ENCODE measurements at regions not wholly inside any gene's neighbourhood (a gene's known extent, or its start where the extent isn't known, plus 50 kb on each side); places are given as distances from the start of the nearest gene placed in this dataset.

DNA sequence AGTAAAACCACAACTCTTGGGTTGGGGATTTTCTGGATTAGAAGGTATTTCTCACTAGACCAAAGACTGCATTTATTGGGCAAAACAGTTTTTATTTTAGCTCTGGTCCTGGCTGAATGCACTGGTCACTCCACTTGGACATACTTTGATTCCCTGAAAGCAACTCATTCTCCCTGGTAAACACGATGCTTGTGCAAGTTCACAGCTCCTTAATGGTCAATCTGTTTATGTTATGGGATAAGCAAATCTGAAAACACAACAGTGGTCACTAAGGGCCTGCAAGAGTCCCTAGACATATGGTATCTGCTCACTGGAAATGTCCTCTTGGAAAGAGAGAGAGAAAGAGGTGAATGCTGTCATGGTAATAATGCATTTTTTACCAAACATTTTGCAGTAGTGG lies 559.8 kb downstream of the CDH26 start:
- no peak for ATAC-seq
- TF ChIP-seq ZFP30 (CRISPR knock-in tag; IDR thresholded peaks at IDR 0.05) (no peak), SNAI2 (CRISPR knock-in tag; IDR thresholded peaks at IDR 0.05) (no peak)
- TF ChIP-seq, protein P1, sequence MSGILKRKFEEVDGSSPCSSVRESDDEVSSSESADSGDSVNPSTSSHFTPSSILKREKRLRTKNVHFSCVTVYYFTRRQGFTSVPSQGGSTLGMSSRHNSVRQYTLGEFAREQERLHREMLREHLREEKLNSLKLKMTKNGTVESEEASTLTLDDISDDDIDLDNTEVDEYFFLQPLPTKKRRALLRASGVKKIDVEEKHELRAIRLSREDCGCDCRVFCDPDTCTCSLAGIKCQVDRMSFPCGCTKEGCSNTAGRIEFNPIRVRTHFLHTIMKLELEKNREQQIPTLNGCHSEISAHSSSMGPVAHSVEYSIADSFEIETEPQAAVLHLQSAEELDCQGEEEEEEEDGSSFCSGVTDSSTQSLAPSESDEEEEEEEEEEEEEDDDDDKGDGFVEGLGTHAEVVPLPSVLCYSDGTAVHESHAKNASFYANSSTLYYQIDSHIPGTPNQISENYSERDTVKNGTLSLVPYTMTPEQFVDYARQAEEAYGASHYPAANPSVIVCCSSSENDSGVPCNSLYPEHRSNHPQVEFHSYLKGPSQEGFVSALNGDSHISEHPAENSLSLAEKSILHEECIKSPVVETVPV (CRISPR knock-in tag; IDR thresholded peaks at IDR 0.05) = no peak
- TF ChIP-seq, protein P2, sequence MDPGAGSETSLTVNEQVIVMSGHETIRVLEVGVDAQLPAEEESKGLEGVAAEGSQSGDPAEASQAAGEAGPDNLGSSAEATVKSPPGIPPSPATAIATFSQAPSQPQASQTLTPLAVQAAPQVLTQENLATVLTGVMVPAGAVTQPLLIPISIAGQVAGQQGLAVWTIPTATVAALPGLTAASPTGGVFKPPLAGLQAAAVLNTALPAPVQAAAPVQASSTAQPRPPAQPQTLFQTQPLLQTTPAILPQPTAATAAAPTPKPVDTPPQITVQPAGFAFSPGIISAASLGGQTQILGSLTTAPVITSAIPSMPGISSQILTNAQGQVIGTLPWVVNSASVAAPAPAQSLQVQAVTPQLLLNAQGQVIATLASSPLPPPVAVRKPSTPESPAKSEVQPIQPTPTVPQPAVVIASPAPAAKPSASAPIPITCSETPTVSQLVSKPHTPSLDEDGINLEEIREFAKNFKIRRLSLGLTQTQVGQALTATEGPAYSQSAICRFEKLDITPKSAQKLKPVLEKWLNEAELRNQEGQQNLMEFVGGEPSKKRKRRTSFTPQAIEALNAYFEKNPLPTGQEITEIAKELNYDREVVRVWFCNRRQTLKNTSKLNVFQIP (CRISPR knock-in tag; IDR thresholded peaks at IDR 0.05; ENCODE audit: borderline replicate concordance, low read depth) = no peak

DNA sequence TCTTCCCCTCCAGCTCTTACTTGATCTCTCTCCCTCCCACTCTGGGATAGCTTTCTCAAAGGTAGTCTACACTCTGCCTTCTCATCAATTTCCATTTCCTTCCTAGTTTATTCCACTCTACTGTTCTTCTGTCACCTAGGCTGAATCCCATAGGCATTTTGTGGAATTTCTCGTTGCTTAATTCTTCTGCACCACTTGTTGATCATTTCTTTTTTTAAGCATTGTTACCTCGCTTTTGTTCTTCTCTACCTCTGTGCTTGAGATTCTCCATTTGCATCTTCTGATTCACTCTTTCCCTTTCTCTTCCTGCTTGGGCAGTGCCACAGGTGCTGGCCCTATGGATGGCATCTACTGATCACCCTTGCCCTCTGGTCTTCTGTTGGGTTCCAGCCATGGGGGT lies 567.2 kb downstream of the CDH26 start:
- no peak for ATAC-seq
- TF ChIP-seq ESRRG (CRISPR knock-in tag; IDR thresholded peaks at IDR 0.05) = no peak
- TF ChIP-seq, protein P3, sequence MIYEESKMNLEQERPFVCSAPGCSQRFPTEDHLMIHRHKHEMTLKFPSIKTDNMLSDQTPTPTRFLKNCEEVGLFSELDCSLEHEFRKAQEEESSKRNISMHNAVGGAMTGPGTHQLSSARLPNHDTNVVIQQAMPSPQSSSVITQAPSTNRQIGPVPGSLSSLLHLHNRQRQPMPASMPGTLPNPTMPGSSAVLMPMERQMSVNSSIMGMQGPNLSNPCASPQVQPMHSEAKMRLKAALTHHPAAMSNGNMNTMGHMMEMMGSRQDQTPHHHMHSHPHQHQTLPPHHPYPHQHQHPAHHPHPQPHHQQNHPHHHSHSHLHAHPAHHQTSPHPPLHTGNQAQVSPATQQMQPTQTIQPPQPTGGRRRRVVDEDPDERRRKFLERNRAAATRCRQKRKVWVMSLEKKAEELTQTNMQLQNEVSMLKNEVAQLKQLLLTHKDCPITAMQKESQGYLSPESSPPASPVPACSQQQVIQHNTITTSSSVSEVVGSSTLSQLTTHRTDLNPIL (CRISPR knock-in tag; IDR thresholded peaks at IDR 0.05; ENCODE audit: low read depth) = no peak
- TF ChIP-seq ZFP30 (CRISPR knock-in tag; IDR thresholded peaks at IDR 0.05) = no peak

DNA sequence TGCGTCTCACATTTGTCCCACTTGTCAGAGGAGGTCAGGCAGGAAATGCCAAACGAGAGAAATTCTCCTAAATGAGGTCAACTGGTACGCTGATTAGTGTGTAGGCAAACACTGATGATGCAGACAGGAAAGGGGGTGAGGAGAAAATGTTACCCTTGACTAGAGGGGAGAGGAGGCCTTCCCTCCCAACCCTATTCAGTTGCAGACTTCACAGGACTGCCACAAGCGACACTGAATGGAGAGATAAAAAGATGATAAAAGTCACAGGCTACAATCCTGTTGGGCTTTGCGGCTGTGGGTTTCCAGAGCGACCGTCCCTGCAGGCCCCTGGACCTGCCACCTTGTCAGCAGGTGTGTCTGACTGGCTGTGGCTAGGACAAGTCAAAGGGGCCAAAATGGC lies 569.4 kb downstream of the CDH26 start:
- ATAC-seq = no peak
- TF ChIP-seq SNAI2 (CRISPR knock-in tag; IDR thresholded peaks at IDR 0.05) (no peak), ESRRG (CRISPR knock-in tag; IDR thresholded peaks at IDR 0.05) (no peak)

DNA sequence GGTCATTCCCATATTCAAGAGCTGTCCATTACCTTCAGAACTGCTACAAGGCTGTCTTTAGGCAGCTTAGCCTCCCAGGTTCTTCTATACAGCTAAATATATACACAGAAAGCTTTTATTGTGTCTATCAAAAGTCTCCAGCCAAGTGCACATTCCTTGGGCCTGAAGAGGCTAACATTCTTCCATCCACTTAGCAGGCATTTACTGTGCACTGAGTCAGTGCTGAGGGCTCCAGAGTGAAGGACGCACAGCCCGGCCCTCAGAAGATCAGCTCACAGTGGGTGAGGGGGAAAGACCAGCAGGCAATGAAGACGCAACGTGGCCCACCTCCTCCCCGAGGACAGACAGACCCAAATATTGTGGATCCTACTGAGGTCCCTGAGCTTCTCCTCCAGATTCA lies 569.9 kb downstream of the CDH26 start:
- no peak for ATAC-seq
- TF ChIP-seq ISL1 (CRISPR knock-in tag; IDR thresholded peaks at IDR 0.05) (no peak), GLIS3 (CRISPR knock-in tag; IDR thresholded peaks at IDR 0.05) (no peak), ZNF565 (CRISPR knock-in tag; conservative IDR thresholded peaks at IDR 0.05; ENCODE audit: low read depth) (no peak), SNAI2 (CRISPR knock-in tag; IDR thresholded peaks at IDR 0.05) (no peak), OSR1 (CRISPR knock-in tag; IDR thresholded peaks at IDR 0.05) (no peak), CSDC2 (CRISPR knock-in tag; IDR thresholded peaks at IDR 0.05) (no peak), BACH2 (CRISPR knock-in tag; IDR thresholded peaks at IDR 0.05; ENCODE audit: borderline replicate concordance) (no peak), RARB (CRISPR knock-in tag; IDR thresholded peaks at IDR 0.05) (no peak)
- TF ChIP-seq, protein P2 (CRISPR knock-in tag; IDR thresholded peaks at IDR 0.05; ENCODE audit: borderline replicate concordance, low read depth) = no peak
- TF ChIP-seq, protein P3 (CRISPR knock-in tag; IDR thresholded peaks at IDR 0.05; ENCODE audit: low read depth) = no peak
- TF ChIP-seq, protein P4, sequence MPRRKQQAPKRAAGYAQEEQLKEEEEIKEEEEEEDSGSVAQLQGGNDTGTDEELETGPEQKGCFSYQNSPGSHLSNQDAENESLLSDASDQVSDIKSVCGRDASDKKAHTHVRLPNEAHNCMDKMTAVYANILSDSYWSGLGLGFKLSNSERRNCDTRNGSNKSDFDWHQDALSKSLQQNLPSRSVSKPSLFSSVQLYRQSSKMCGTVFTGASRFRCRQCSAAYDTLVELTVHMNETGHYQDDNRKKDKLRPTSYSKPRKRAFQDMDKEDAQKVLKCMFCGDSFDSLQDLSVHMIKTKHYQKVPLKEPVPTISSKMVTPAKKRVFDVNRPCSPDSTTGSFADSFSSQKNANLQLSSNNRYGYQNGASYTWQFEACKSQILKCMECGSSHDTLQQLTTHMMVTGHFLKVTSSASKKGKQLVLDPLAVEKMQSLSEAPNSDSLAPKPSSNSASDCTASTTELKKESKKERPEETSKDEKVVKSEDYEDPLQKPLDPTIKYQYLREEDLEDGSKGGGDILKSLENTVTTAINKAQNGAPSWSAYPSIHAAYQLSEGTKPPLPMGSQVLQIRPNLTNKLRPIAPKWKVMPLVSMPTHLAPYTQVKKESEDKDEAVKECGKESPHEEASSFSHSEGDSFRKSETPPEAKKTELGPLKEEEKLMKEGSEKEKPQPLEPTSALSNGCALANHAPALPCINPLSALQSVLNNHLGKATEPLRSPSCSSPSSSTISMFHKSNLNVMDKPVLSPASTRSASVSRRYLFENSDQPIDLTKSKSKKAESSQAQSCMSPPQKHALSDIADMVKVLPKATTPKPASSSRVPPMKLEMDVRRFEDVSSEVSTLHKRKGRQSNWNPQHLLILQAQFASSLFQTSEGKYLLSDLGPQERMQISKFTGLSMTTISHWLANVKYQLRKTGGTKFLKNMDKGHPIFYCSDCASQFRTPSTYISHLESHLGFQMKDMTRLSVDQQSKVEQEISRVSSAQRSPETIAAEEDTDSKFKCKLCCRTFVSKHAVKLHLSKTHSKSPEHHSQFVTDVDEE (CRISPR knock-in tag; IDR thresholded peaks at IDR 0.05) = no peak
- TF ChIP-seq, protein P5, sequence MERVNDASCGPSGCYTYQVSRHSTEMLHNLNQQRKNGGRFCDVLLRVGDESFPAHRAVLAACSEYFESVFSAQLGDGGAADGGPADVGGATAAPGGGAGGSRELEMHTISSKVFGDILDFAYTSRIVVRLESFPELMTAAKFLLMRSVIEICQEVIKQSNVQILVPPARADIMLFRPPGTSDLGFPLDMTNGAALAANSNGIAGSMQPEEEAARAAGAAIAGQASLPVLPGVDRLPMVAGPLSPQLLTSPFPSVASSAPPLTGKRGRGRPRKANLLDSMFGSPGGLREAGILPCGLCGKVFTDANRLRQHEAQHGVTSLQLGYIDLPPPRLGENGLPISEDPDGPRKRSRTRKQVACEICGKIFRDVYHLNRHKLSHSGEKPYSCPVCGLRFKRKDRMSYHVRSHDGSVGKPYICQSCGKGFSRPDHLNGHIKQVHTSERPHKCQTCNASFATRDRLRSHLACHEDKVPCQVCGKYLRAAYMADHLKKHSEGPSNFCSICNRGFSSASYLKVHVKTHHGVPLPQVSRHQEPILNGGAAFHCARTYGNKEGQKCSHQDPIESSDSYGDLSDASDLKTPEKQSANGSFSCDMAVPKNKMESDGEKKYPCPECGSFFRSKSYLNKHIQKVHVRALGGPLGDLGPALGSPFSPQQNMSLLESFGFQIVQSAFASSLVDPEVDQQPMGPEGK (CRISPR knock-in tag; IDR thresholded peaks at IDR 0.05; ENCODE audit: borderline replicate concordance) = no peak
- TF ChIP-seq, protein P1 (CRISPR knock-in tag; IDR thresholded peaks at IDR 0.05) = no peak
